ENCODE measurements at regions not wholly inside any gene's neighbourhood (a gene's known extent, or its start where the extent isn't known, plus 50 kb on each side); places are given as distances from the start of the nearest gene placed in this dataset.

GRCh38 chr4:52196606-52197130, 145.6 kb downstream of the SPATA18 start:
- Mint-ChIP-seq H3K4me1 (ENCODE audit: low read depth) (no peaks in the 10 kb centered on the region), H3K27me3 (no peaks in the 10 kb centered on the region), H3K36me3 (ENCODE audit: insufficient read depth) (no peaks in the 10 kb centered on the region), H3K4me3 (ENCODE audit: low read depth) (no peak overlapping the region), H3K9me3 (ENCODE audit: low read depth) (no peaks in the 10 kb centered on the region), H3K27ac (no peak overlapping the region)
- no peak for DNase-seq (ENCODE audit: low spot score, unreplicated experiment)
- TF ChIP-seq CTCF (IDR thresholded peaks at IDR 0.05; ENCODE audit: unreplicated experiment) = no peak

- Mint-ChIP-seq H3K27ac (no peak overlapping the region), H3K4me3 (ENCODE audit: low read depth) (no peak overlapping the region), H3K36me3 (ENCODE audit: insufficient read depth) (no peaks in the 10 kb centered on the region), H3K27me3 (no peaks in the 10 kb centered on the region), H3K4me1 (ENCODE audit: low read depth) (no peaks in the 10 kb centered on the region), H3K9me3 (ENCODE audit: low read depth) (no peaks in the 10 kb centered on the region)
- DNase-seq (ENCODE audit: low spot score, unreplicated experiment) = no peak
- TF ChIP-seq CTCF (IDR thresholded peaks at IDR 0.05; ENCODE audit: unreplicated experiment) = no peak
These were observed 146.2 kb downstream of the SPATA18 start for GRCh38 chr4:52197306-52197705.

DNA sequence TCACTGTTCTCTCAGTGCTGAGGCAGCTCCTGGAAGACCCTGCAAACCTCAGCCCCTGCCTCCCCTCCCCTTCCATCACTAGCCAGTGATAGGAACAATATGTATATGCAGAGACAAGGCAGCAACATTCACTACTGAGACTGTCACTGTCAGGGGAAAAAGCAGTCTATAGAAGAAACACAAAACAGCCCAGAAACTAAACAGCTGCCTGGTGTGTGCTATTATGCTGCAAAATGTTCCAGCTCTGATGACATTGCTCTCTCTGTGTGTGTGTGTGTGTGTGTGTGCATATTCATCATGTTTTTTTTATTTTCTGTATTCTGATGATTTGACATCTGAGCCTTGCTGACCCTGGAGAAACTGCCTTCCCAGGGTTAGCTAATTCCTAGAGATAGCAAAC, 147.2 kb downstream of the SPATA18 start:
- Mint-ChIP-seq H3K4me3 (ENCODE audit: low read depth) (no peak overlapping the region), H3K27me3 (no peaks in the 10 kb centered on the region), H3K27ac (no peak overlapping the region), H3K4me1 (ENCODE audit: low read depth) (no peaks in the 10 kb centered on the region), H3K36me3 (ENCODE audit: insufficient read depth) (no peaks in the 10 kb centered on the region), H3K9me3 (ENCODE audit: low read depth) (no peaks in the 10 kb centered on the region)
- no peak for DNase-seq (ENCODE audit: low spot score, unreplicated experiment)
- TF ChIP-seq CTCF (IDR thresholded peaks at IDR 0.05; ENCODE audit: unreplicated experiment) = no peak

- Mint-ChIP-seq H3K9me3 (ENCODE audit: low read depth) (no peaks in the 10 kb centered on the region), H3K36me3 (ENCODE audit: insufficient read depth) (no peaks in the 10 kb centered on the region), H3K4me3 (ENCODE audit: low read depth) (no peak overlapping the region), H3K27ac (no peak overlapping the region), H3K27me3 (no peaks in the 10 kb centered on the region), H3K4me1 (ENCODE audit: low read depth) (no peaks in the 10 kb centered on the region)
- TF ChIP-seq CTCF (IDR thresholded peaks at IDR 0.05; ENCODE audit: unreplicated experiment) = no peak
- DNase-seq (ENCODE audit: low spot score, unreplicated experiment) = no peak
These were observed 148.7 kb downstream of the SPATA18 start for GRCh38 chr4:52199574-52200338.

- Mint-ChIP-seq H3K27ac (no peak overlapping the region), H3K4me1 (ENCODE audit: low read depth) (no peaks in the 10 kb centered on the region), H3K27me3 (no peaks in the 10 kb centered on the region), H3K4me3 (ENCODE audit: low read depth) (no peak overlapping the region), H3K9me3 (ENCODE audit: low read depth) (no peaks in the 10 kb centered on the region), H3K36me3 (ENCODE audit: insufficient read depth) (no peaks in the 10 kb centered on the region)
- no peak for DNase-seq (ENCODE audit: low spot score, unreplicated experiment)
- TF ChIP-seq CTCF (IDR thresholded peaks at IDR 0.05; ENCODE audit: unreplicated experiment) = no peak
These were observed 149.2 kb downstream of the SPATA18 start for GRCh38 chr4:52200339-52200725.

All from progenitor cell of endocrine pancreas (in vitro differentiated cells).